DOHH2 (cell line): ENCODE measurements at regions not wholly inside any gene's neighbourhood (a gene's known extent, or its start where the extent isn't known, plus 50 kb on each side); places are given as distances from the start of the nearest gene placed in this dataset.

Experiments
- EZH2phosphoT487 ChIP-seq: fragments of 200-600 bp; sonication (generic); IDR thresholded peaks from 2 replicates; pipeline ENCODE4 v1.6.1; 2017; ENCODE audit warnings: borderline replicate concordance, mild to moderate bottlenecking, antibody characterized with exemption, low read length, moderate library complexity, mixed read lengths
- TF ChIP-seq, protein P1 (sequence below): fragments of 200-600 bp; sonication (generic); IDR thresholded peaks from one replicate; pipeline ENCODE4 v1.5.1; 2014; ENCODE audit warnings: antibody characterized with exemption, mild to moderate bottlenecking, low read depth, low read length; ENCODE audit not compliant: poor library complexity, severe bottlenecking

DNA sequence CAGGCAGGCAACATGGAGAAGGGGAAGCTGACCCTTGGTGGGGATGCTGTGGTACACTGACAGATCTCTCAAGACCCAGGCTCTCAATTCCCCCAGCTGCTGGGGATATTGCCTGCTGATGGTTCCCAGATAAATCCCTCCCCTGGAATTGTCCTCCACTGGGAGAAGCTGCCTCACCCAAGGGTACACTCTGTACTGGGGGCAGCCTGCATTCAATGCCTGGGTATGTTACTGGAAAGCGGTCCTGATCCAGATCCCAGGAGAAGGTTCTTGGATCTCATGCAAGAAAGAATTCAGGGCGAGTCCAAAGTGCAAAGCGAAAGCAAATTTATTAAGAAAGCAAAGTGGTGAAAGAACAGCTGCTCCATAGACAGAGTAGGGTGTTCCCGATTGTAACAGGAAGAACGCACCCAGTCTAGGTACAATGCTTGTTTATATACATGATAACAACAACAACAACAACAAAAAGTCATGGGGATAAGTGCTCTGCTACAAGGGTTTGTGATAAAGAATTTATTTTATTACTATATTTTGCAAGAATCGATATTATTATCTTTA is 591.5 kb upstream of the ADAMTS9 start:
- TF ChIP-seq, protein P1, sequence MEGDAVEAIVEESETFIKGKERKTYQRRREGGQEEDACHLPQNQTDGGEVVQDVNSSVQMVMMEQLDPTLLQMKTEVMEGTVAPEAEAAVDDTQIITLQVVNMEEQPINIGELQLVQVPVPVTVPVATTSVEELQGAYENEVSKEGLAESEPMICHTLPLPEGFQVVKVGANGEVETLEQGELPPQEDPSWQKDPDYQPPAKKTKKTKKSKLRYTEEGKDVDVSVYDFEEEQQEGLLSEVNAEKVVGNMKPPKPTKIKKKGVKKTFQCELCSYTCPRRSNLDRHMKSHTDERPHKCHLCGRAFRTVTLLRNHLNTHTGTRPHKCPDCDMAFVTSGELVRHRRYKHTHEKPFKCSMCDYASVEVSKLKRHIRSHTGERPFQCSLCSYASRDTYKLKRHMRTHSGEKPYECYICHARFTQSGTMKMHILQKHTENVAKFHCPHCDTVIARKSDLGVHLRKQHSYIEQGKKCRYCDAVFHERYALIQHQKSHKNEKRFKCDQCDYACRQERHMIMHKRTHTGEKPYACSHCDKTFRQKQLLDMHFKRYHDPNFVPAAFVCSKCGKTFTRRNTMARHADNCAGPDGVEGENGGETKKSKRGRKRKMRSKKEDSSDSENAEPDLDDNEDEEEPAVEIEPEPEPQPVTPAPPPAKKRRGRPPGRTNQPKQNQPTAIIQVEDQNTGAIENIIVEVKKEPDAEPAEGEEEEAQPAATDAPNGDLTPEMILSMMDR: no peak
- TF ChIP-seq EZH2phosphoT487: no peak
